Liver (tissue), 8 donors: ENCODE measurements at regions not wholly inside any gene's neighbourhood (a gene's known extent, or its start where the extent isn't known, plus 50 kb on each side); places are given as distances from the start of the nearest gene placed in this dataset.
A peak's percentile ranks its signal among the peaks of the same experiment; 100 is the strongest.

Experiments used
- DNase-seq: peaks from one replicate; pipeline ENCODE4 v3.0.0-alpha.2; 2017; ENCODE audit warnings: low spot score
- H3K27ac ChIP-seq, 2 donors: one replicate each; pipeline ENCODE4 v1.7.0; 2013; ENCODE audit warnings: inconsistent platforms in 2 of 2, low read length in 2 of 2, control low read depth in 1 of 2, low read depth in 1 of 2, mild to moderate bottlenecking in 1 of 2
- H3K27me3 ChIP-seq, 4 donors: one replicate each; pipeline versions ENCODE4 v1.6.1 to v1.7.0; 2013; ENCODE audit warnings: low read length in 3 of 4, inconsistent platforms in 1 of 4, mild to moderate bottlenecking in 1 of 4, moderate library complexity in 1 of 4; ENCODE audit not compliant: control insufficient read depth in 4 of 4, insufficient read depth in 4 of 4
- H3K36me3 ChIP-seq, 4 donors: one replicate each; pipeline versions ENCODE4 v1.6.1 to v1.7.0; 2013; ENCODE audit warnings: low read length in 3 of 4, mild to moderate bottlenecking in 3 of 4, low read depth in 1 of 4, moderate library complexity in 1 of 4; ENCODE audit not compliant: control insufficient read depth in 4 of 4, insufficient read depth in 3 of 4
- H3K4me1 ChIP-seq, 4 donors: one replicate each; pipeline versions ENCODE4 v1.6.1 to v1.7.0; 2013; ENCODE audit warnings: low read length in 3 of 4, mild to moderate bottlenecking in 3 of 4, moderate library complexity in 1 of 4; ENCODE audit not compliant: control insufficient read depth in 4 of 4, insufficient read depth in 4 of 4
- H3K4me3 ChIP-seq, 3 donors: one replicate each; pipeline versions ENCODE4 v1.6.1 to v1.7.0; 2013; ENCODE audit warnings: low read length in 3 of 3, control low read depth in 1 of 3, low read depth in 1 of 3, mild to moderate bottlenecking in 1 of 3
- H3K9ac ChIP-seq, 2 donors: one replicate each; pipeline ENCODE4 v1.7.0; 2013; ENCODE audit warnings: low read length in 2 of 2, mild to moderate bottlenecking in 2 of 2, moderate library complexity in 2 of 2, control low read depth in 1 of 2, low read depth in 1 of 2
- H3K9me3 ChIP-seq, 4 donors: one replicate each; pipeline versions ENCODE4 v1.6.1 to v1.7.0; 2013; ENCODE audit warnings: low read length in 3 of 4; ENCODE audit not compliant: control insufficient read depth in 4 of 4
- GABPA ChIP-seq, 2 donors: IDR thresholded peaks in 1 of 2; conservative IDR thresholded peaks in 1 of 2; 2 replicates each; pipeline ENCODE4 v1.6.1; 2016; ENCODE audit warnings: antibody characterized with exemption in 2 of 2, mild to moderate bottlenecking in 1 of 2, moderate library complexity in 1 of 2
- HNF4A ChIP-seq, 2 donors: conservative IDR thresholded peaks; 2 replicates each; pipeline ENCODE4 v1.6.1; 2016; ENCODE audit warnings: antibody characterized with exemption in 2 of 2, mild to moderate bottlenecking in 2 of 2
- JUND ChIP-seq, 2 donors: IDR thresholded peaks; 2 replicates each; pipeline ENCODE4 v1.6.1; 2016; ENCODE audit warnings: antibody characterized with exemption in 2 of 2
- NR2F2 ChIP-seq: IDR thresholded peaks from 2 replicates; pipeline ENCODE4 v1.6.1; 2016; ENCODE audit warnings: antibody characterized with exemption
- SP1 ChIP-seq: IDR thresholded peaks from 2 replicates; pipeline ENCODE4 v1.6.1; 2018; ENCODE audit warnings: antibody characterized with exemption, mild to moderate bottlenecking
- YY1 ChIP-seq: IDR thresholded peaks from 2 replicates; pipeline ENCODE4 v1.6.1; 2016; ENCODE audit warnings: antibody characterized with exemption, mild to moderate bottlenecking
- WGBS: extraction: QIAGEN DNeasy Blood & Tissue Kit; methylation state at CpG from one replicate; pipeline ENCODE4 v1.1.7; 2013; 5-methylcytosine and 5-hydroxymethylcytosine counted together
- TF ChIP-seq, protein P1 (sequence below): fragments of 150-350 bp; IDR thresholded peaks from 2 replicates; pipeline ENCODE4 v1.5.1; 2017; ENCODE audit warnings: improper control_type of control experiment, low read depth, low read length; ENCODE audit not compliant: missing input control
- TF ChIP-seq, protein P2 (sequence below): IDR thresholded peaks from 2 replicates; pipeline ENCODE4 v1.6.1; 2016; ENCODE audit warnings: antibody characterized with exemption
- donor health status: healthy.
- donor health status: healthy.
- donor health status: healthy.
- donor health status: healthy.
- donor health status: healthy.

DNA sequence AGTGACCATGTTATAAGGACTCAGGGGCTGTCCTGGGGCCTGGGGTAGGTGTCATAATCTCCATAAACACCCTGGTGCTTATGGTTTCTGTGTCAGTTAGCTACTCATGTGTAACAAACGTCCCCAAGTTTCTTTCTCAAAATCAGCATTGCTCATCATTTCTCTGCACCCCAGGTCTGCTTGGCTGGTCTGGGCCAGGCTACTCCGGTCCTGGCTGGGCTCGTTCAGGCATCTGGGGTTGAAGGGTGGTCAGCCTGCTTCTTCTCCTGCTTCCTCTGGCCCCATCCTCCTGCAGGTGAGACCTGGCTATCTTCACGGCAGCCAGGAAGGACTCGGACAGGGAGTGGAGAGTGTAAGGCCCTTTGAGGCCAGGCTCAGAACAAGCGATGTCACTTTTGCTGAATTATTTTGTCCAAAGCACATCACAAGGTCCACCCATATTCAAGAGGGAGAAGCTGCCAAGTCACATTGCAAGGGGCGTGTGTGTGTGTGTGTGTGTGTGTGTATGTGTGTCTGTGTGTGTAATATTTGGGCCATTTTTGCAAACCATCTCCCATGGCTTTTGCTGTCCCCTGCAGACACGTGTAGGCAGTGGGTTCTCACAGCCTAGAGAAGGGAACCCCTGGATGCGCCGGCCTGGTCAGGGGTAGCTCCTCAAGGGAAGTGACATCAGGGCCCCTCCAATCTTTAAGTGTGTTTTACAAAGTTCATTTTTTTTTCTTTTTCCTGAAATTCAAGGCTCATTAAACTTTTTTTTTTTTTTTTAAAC is 535.8 kb downstream of the TBC1D22A start:
- DNase-seq: peak; percentile 9
- WGBS: 85% methylated on average over 10 of the region's 10 CpGs
- no peaks in the 10 kb centered on the region for H3K27me3 ChIP-seq
- H3K36me3 ChIP-seq: no peaks in the 10 kb centered on the region
- H3K9ac ChIP-seq: no peak overlapping the region
- H3K9me3 ChIP-seq: no peaks in the 10 kb centered on the region
- H3K4me1 ChIP-seq: no peaks in the 10 kb centered on the region
- no peak overlapping the region for H3K4me3 ChIP-seq
- no peak overlapping the region for H3K27ac ChIP-seq
- TF ChIP-seq HNF4A (conservative IDR thresholded peaks at IDR 0.05): no peak
- no peak for TF ChIP-seq NR2F2
- TF ChIP-seq SP1: no peak
- TF ChIP-seq JUND (IDR thresholded peaks at IDR 0.05): no peak
- TF ChIP-seq GABPA (IDR thresholded peaks at IDR 0.05 in 1 of 2, conservative IDR thresholded peaks at IDR 0.05 in 1 of 2): no peak

DNA sequence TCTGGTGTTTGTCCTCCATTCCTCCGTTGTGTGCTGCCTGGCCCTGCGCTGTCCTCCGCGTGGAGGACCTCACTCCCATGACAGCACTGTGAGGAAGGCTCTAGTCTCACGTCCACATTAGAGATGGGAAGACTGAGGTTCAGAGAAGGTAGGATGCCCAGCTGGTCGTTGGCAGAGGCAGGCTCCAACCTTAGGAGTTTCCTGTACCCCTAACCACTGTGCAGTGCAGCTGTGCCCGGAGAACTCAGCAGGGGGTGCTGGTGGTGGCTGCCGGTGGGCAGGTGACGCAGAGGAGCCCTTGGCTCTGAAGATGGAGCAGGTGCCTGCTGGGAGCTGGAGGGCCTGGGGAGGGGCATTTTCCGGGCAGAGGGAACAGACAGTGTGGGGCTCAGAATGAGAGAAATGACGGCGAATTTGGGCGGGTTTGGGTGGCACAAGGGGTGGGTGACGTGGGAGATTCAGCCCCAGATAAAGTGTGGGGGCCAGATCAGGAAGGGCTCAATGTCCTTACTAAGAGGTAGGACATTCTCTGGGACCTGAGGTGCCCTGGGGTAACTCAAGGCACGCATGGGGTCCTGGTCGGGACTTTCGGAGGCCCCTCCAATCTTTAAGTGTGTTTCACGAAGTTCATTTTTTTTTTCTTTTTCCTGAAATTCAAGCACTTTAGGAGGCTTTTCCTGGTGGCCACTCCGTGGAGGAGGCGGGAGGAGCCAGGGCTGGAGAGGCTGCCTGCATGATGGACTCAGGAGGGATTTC is 535.0 kb downstream of the TBC1D22A start:
- TF ChIP-seq JUND (IDR thresholded peaks at IDR 0.05): no peak
- TF ChIP-seq, protein P1, sequence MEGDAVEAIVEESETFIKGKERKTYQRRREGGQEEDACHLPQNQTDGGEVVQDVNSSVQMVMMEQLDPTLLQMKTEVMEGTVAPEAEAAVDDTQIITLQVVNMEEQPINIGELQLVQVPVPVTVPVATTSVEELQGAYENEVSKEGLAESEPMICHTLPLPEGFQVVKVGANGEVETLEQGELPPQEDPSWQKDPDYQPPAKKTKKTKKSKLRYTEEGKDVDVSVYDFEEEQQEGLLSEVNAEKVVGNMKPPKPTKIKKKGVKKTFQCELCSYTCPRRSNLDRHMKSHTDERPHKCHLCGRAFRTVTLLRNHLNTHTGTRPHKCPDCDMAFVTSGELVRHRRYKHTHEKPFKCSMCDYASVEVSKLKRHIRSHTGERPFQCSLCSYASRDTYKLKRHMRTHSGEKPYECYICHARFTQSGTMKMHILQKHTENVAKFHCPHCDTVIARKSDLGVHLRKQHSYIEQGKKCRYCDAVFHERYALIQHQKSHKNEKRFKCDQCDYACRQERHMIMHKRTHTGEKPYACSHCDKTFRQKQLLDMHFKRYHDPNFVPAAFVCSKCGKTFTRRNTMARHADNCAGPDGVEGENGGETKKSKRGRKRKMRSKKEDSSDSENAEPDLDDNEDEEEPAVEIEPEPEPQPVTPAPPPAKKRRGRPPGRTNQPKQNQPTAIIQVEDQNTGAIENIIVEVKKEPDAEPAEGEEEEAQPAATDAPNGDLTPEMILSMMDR: no peak
- Histone ChIP-seq H3K27ac (no peak overlapping the region), H3K9me3 (no peaks in the 10 kb centered on the region), H3K27me3 (no peaks in the 10 kb centered on the region), H3K4me1 (no peaks in the 10 kb centered on the region), H3K9ac (no peak overlapping the region), H3K4me3 (no peak overlapping the region), H3K36me3 (no peaks in the 10 kb centered on the region)
- DNase-seq: peak; percentile 19
- WGBS: 84% methylated on average over 20 of the region's 20 CpGs

DNA sequence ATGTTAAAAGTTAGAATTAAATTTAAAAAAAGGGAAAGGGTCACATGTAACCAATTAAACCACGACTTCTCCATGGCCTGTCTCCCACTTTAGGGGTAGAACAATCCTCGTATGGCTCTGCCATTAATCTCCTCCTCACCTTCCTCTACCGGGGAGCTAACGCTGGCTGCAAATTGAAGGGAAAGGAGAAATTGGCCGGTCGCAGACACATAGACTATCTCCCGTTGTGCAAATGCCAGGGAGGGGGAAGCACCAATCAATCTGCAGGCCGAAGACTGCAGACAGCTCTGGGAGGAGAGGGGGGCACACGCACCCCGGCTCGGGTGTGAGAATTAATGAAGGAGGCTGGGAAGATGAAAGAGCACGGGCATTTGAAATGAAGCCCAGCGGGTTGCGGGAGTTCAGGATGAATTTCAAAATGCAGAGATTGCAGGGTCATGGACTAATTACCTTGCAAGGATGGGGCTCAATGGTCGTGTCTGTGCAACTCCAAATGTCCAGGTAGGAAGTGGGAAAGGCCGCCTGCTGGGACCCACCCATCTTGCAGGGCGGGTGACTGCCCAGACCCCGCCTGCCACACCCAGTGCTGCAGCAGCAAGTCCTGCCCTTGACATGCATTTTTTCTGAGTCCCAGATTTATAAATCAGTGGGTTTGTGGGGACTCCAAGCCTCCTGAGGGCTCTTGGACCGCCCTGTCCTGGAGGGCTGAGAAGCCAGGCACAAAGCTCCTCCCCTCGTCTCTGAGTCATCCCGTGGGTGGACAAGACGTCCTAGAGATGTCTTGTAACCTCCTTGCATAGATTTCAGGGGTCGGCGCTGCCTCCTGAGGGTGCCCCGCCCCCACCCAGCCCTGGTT is 534.2 kb downstream of the TBC1D22A start:
- WGBS: 71% methylated on average over 25 of the region's 25 CpGs

More for the DNA sequence above, 534.2 kb downstream of the TBC1D22A start:
- Histone ChIP-seq H3K27ac (no peak overlapping the region), H3K4me1 (no peaks in the 10 kb centered on the region), H3K36me3 (no peaks in the 10 kb centered on the region), H3K27me3 (no peaks in the 10 kb centered on the region), H3K9ac (no peak overlapping the region), H3K9me3 (no peaks in the 10 kb centered on the region), H3K4me3 (no peak overlapping the region)
- peak; percentile 19 for DNase-seq
- TF ChIP-seq SP1 (no peak), YY1 (no peak)
- TF ChIP-seq, protein P2, sequence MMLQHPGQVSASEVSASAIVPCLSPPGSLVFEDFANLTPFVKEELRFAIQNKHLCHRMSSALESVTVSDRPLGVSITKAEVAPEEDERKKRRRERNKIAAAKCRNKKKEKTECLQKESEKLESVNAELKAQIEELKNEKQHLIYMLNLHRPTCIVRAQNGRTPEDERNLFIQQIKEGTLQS: no peak
